ENCODE measurements at regions not wholly inside any gene's neighbourhood (a gene's known extent, or its start where the extent isn't known, plus 50 kb on each side); places are given as distances from the start of the nearest gene placed in this dataset.

DNA sequence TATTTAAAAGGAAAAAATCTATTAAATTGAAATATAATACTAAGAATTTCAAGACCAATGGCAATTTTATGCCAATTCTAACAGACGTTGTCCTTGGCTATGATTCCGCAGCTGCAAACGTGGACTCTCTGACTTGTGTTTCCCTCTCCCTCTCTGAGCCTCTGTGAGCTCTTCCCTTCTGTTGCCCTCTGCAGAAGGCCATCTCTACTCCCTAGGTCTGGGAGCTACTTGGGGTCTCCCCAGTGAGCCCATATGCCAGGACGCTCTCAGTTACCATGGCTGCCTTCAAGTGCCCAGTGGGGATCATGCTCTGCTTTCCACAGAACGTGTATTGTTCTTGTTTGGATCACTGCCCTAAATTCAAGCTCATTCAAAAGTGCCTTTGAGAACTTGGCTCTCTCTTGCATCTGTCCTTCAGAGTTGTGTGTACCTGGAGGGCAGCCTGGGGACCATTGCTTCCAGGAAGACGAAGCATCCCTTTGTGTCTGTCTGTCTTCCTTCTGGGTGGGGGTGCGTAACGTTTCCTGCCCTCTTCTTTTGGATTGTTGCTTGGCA lies 97.5 kb upstream of the TSPAN2 start:
- no peak overlapping the region for H3K4ac ChIP-seq (replicated peaks; ENCODE audit: insufficient read length, low read depth, low read length)
- H3K4me1 ChIP-seq (replicated peaks in 1 of 4; ENCODE audit: control insufficient read depth in 3 of 4, insufficient read depth in 4 of 4, low read length in 3 of 4): no peaks in the 10 kb centered on the region
- no peak overlapping the region for H3K18ac ChIP-seq (ENCODE audit: extremely low read depth, low read length)
- ChIA-PET POLR2A (ENCODE audit: partially characterized antibody) (no interaction called here), CTCF (ENCODE audit: partially characterized antibody) (interaction anchor here (0.9 to 10.7 kb wide), 8 partner anchors 10 to 422 kb away, joined by 3 to 125 read pairs (median 5); no protein-coding TSS in a partner anchor)
- no peak overlapping the region for H3K9ac ChIP-seq (replicated peaks in 1 of 4; ENCODE audit: extremely low read depth in 1 of 4, low read depth in 3 of 4, low read length in 3 of 4)
- no peak overlapping the region for H4K91ac ChIP-seq (replicated peaks; ENCODE audit: insufficient read length, low read length)
- no peaks in the 10 kb centered on the region for H3K9me3 ChIP-seq (ENCODE audit: insufficient read depth in 2 of 2, low read depth in 1 of 2, low read length in 1 of 2)
- H3K4me2 ChIP-seq (ENCODE audit: insufficient read depth in 1 of 2, low read depth in 2 of 2, low read length in 2 of 2): no peak overlapping the region
- no peaks in the 10 kb centered on the region for H3K79me2 ChIP-seq (ENCODE audit: control insufficient read depth in 1 of 2, insufficient read depth in 2 of 2, low read length in 2 of 2)
- H4K8ac ChIP-seq (ENCODE audit: extremely low read depth, insufficient read depth, low read length): no peak overlapping the region
- TF ChIP-seq SAP30 (IDR thresholded peaks at IDR 0.05; ENCODE audit: insufficient read depth, insufficient replicate concordance, low read length) (no peak), MAFK (IDR thresholded peaks at IDR 0.05; ENCODE audit: low read depth, low read length) (no peak)
- H3K4me3 ChIP-seq (ENCODE audit: extremely low read depth in 1 of 4, insufficient read depth in 2 of 4, low read depth in 3 of 4, low read length in 4 of 4): no peak overlapping the region
- no peak overlapping the region for H2BK12ac ChIP-seq (ENCODE audit: low read depth, low read length)
- H3K36me3 ChIP-seq (ENCODE audit: control insufficient read depth in 2 of 4, insufficient read depth in 4 of 4, low read length in 3 of 4): no peaks in the 10 kb centered on the region
- H3K27me3 ChIP-seq (replicated peaks in 1 of 4; ENCODE audit: control insufficient read depth in 3 of 4, extremely low read depth in 1 of 4, insufficient read depth in 3 of 4, low read length in 3 of 4): no peaks in the 10 kb centered on the region
- H3K23me2 ChIP-seq (ENCODE audit: low read depth, low read length): no peaks in the 10 kb centered on the region
- WGBS, 2 experiments (ENCODE audit: extremely low coverage in 1 of 2, insufficient coverage in 1 of 2, insufficient read length in 1 of 2, insufficient replicate concordance in 2 of 2, low coverage in 1 of 2, low lambda C conversion rate in 2 of 2, missing lambda C conversion rate in 1 of 2): 92% methylated on average over 8 of the region's 8 CpGs; no CpG with 5 or more reads in 1 of the 2 experiments
- H3K27ac ChIP-seq (ENCODE audit: low read depth, low read length): no peak overlapping the region
- no peak overlapping the region for H2BK5ac ChIP-seq (ENCODE audit: low read depth, low read length)
- DNase-seq (ENCODE audit: low read depth in 1 of 2, low spot score in 2 of 2): no peak
- no peak overlapping the region for H2BK15ac ChIP-seq (ENCODE audit: low read length)
- no peak for FAIRE-seq
- no peak overlapping the region for H3K56ac ChIP-seq (replicated peaks; ENCODE audit: insufficient read length, low read depth, low read length)
- no peak overlapping the region for H2AK5ac ChIP-seq (ENCODE audit: low read depth, low read length)
- no peak overlapping the region for H2BK20ac ChIP-seq (ENCODE audit: low read length)
- no peaks in the 10 kb centered on the region for H4K20me1 ChIP-seq (replicated peaks in 1 of 2; ENCODE audit: control insufficient read depth in 1 of 2, insufficient read depth in 2 of 2, low read length in 2 of 2)
- no peak overlapping the region for H2BK120ac ChIP-seq (replicated peaks; ENCODE audit: low read depth, low read length)
- H3K79me1 ChIP-seq (ENCODE audit: low read depth, low read length): no peaks in the 10 kb centered on the region
- H3K14ac ChIP-seq (ENCODE audit: insufficient read length): no peak overlapping the region
- no peak overlapping the region for H3K23ac ChIP-seq (ENCODE audit: insufficient read length)
- H2AFZ ChIP-seq (ENCODE audit: low read length): no peak overlapping the region
- no peak overlapping the region for H4K5ac ChIP-seq (ENCODE audit: insufficient read length, low read depth, low read length)

Measured in H1 (cell line).